H1 (cell line): ENCODE measurements at regions not wholly inside any gene's neighbourhood (a gene's known extent, or its start where the extent isn't known, plus 50 kb on each side); places are given as distances from the start of the nearest gene placed in this dataset.

Experiments
- CHD2 ChIP-seq: IDR thresholded peaks from 2 replicates; pipeline ENCODE4 v1.6.1; 2012; ENCODE audit warnings: low read length, improper control_type of control experiment
- CTCF ChIP-seq, 3 experiments: IDR thresholded peaks; 1 replicate in 2 of 3; 2 replicates in 1 of 3; pipeline versions ENCODE4 v1.5.1 to v1.6.1; 2011; ENCODE audit warnings: low read length in 3 of 3, mild to moderate bottlenecking in 3 of 3, inconsistent platforms in 2 of 3, low read depth in 1 of 3, moderate library complexity in 1 of 3; ENCODE audit not compliant: insufficient read depth in 1 of 3; ENCODE audit errors: control extremely low read depth in 1 of 3
- EGR1 ChIP-seq: IDR thresholded peaks from 2 replicates; pipeline ENCODE4 v1.6.1; 2011; ENCODE audit warnings: low read depth, low read length, borderline replicate concordance
- EZH2 ChIP-seq: fragments of 200-600 bp; sonication (generic); IDR thresholded peaks from 2 replicates; pipeline ENCODE4 v1.7.1; 2012; ENCODE audit warnings: low read depth, mild to moderate bottlenecking, moderate library complexity, low read length, inconsistent platforms; ENCODE audit not compliant: severe bottlenecking
- HDAC2 ChIP-seq, 2 experiments: fragments of 300-600 bp in 1 of 2; sonication (generic) in 1 of 2; IDR thresholded peaks; 2 replicates each; pipeline ENCODE4 v1.6.1; 2011 to 2012; ENCODE audit warnings: low read depth in 2 of 2, low read length in 2 of 2, mild to moderate bottlenecking in 2 of 2, moderate library complexity in 2 of 2, borderline replicate concordance in 1 of 2, inconsistent platforms in 1 of 2
- PHF8 ChIP-seq: fragments of 200-600 bp; sonication (generic); conservative IDR thresholded peaks from 2 replicates; pipeline ENCODE4 v1.7.1; 2012; ENCODE audit warnings: low read depth, mild to moderate bottlenecking, inconsistent platforms, low read length, moderate library complexity
- POLR2A ChIP-seq, 2 experiments: IDR thresholded peaks; 1 replicate in 1 of 2; 2 replicates in 1 of 2; pipeline ENCODE4 v1.6.1; 2011; ENCODE audit warnings: low read depth in 2 of 2, low read length in 2 of 2, mild to moderate bottlenecking in 2 of 2; ENCODE audit errors: control extremely low read depth in 1 of 2
- RFX5 ChIP-seq: IDR thresholded peaks from 2 replicates; pipeline ENCODE4 v1.6.1; 2011; ENCODE audit warnings: low read depth, low read length, improper control_type of control experiment, borderline replicate concordance
- SP1 ChIP-seq: IDR thresholded peaks from 2 replicates; pipeline ENCODE4 v1.6.1; 2011; ENCODE audit warnings: low read depth, low read length
- TAF1 ChIP-seq: IDR thresholded peaks from 2 replicates; pipeline ENCODE4 v1.6.1; 2011; ENCODE audit warnings: mild to moderate bottlenecking, low read depth, low read length
- YY1 ChIP-seq: IDR thresholded peaks from 2 replicates; pipeline ENCODE4 v1.6.1; 2011; ENCODE audit warnings: low read depth, mild to moderate bottlenecking, low read length
- ZNF274 ChIP-seq: IDR thresholded peaks from 2 replicates; pipeline ENCODE4 v1.7.0; 2012; ENCODE audit warnings: low read length, borderline replicate concordance; ENCODE audit errors: extremely low read depth
- TF ChIP-seq, protein P1 (sequence below): IDR thresholded peaks from 2 replicates; pipeline ENCODE4 v1.6.1; 2011; ENCODE audit warnings: low read length, improper control_type of control experiment

- TF ChIP-seq CTCF (IDR thresholded peaks at IDR 0.05; ENCODE audit: control extremely low read depth in 1 of 3, insufficient read depth in 1 of 3, low read depth in 1 of 3, low read length in 3 of 3) (no peak), HDAC2 (IDR thresholded peaks at IDR 0.05; ENCODE audit: borderline replicate concordance in 1 of 2, low read depth in 2 of 2, low read length in 2 of 2) (no peak), ZNF274 (no peak), EZH2 (no peak), SP1 (no peak), YY1 (no peak), POLR2A (IDR thresholded peaks at IDR 0.05; ENCODE audit: control extremely low read depth in 1 of 2, low read depth in 2 of 2, low read length in 2 of 2) (no peak), EGR1 (no peak), PHF8 (no peak), CHD2 (no peak), TAF1 (no peak), RFX5 (no peak)
- TF ChIP-seq, protein P1, sequence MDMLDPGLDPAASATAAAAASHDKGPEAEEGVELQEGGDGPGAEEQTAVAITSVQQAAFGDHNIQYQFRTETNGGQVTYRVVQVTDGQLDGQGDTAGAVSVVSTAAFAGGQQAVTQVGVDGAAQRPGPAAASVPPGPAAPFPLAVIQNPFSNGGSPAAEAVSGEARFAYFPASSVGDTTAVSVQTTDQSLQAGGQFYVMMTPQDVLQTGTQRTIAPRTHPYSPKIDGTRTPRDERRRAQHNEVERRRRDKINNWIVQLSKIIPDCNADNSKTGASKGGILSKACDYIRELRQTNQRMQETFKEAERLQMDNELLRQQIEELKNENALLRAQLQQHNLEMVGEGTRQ, result no peak
Observed at GRCh38 chrX:120794525-120794975, 81.1 kb downstream of the CT47B1 start.
